GM21423 (cell line): ENCODE measurements at regions not wholly inside any gene's neighbourhood (a gene's known extent, or its start where the extent isn't known, plus 50 kb on each side); places are given as distances from the start of the nearest gene placed in this dataset.

Source experiments
- ATAC-seq: cut with Tn5 transposase; IDR thresholded peaks from one replicate; pipeline ENCODE4 v1.9.1; 2021; ENCODE audit warnings: mild to moderate bottlenecking, moderate library complexity; ENCODE audit not compliant: unreplicated experiment

- no peak for ATAC-seq
Observed at GRCh38 chr2:41919135-41919534, 128.7 kb upstream of the PKDCC start.

GRCh38 chr2:41920181-41920580, 127.6 kb upstream of the PKDCC start:
- no peak for ATAC-seq

- ATAC-seq = no peak
Observed at GRCh38 chr2:41920812-41921211, 127.0 kb upstream of the PKDCC start.

GRCh38 chr2:41922177-41922576, 125.6 kb upstream of the PKDCC start:
- ATAC-seq = no peak

GRCh38 chr2:41923156-41923786, 124.5 kb upstream of the PKDCC start:
- no peak for ATAC-seq

- ATAC-seq = no peak
Observed at GRCh38 chr2:41924024-41924423, 123.8 kb upstream of the PKDCC start.

- ATAC-seq = no peak
Observed at GRCh38 chr2:41924709-41925408, 123.0 kb upstream of the PKDCC start.

- no peak for ATAC-seq
Observed at GRCh38 chr2:41925712-41926111, 122.1 kb upstream of the PKDCC start.

GRCh38 chr2:41926614-41927580, 120.9 kb upstream of the PKDCC start:
- no peak for ATAC-seq

GRCh38 chr2:41927581-41928264, 120.1 kb upstream of the PKDCC start:
- no peak for ATAC-seq

GRCh38 chr2:41928526-41928925, 119.3 kb upstream of the PKDCC start:
- no peak for ATAC-seq

GRCh38 chr2:41930807-41931566, 116.8 kb upstream of the PKDCC start:
- no peak for ATAC-seq

- no peak for ATAC-seq
Observed at GRCh38 chr2:41932241-41933045, 115.4 kb upstream of the PKDCC start.

GRCh38 chr2:41933046-41933420, 114.8 kb upstream of the PKDCC start:
- no peak for ATAC-seq

GRCh38 chr2:41933585-41934320, 114.1 kb upstream of the PKDCC start:
- no peak for ATAC-seq

- ATAC-seq = no peak
Observed at GRCh38 chr2:41934329-41934958, 113.4 kb upstream of the PKDCC start.

GRCh38 chr2:41935002-41935401, 112.8 kb upstream of the PKDCC start:
- no peak for ATAC-seq

GRCh38 chr2:41935825-41936224, 112.0 kb upstream of the PKDCC start:
- ATAC-seq = no peak
